Esophagus squamous epithelium (tissue), 4 donors: ENCODE measurements at regions not wholly inside any gene's neighbourhood (a gene's known extent, or its start where the extent isn't known, plus 50 kb on each side); places are given as distances from the start of the nearest gene placed in this dataset.

Experiments used
- POLR2A ChIP-seq, 4 donors: fragments of 450-650 bp; IDR thresholded peaks; one replicate each; pipeline ENCODE4 v1.6.1; 2017; ENCODE audit warnings: antibody characterized with exemption in 4 of 4, mild to moderate bottlenecking in 4 of 4, moderate library complexity in 3 of 4
- TF ChIP-seq, protein P1 (sequence below), 6 experiments: fragments of 450-650 bp in 4 of 6; fragments of 200-600 bp in 2 of 6; sonication (generic) in 2 of 6; IDR thresholded peaks; one replicate each; pipeline ENCODE4 v1.5.1; 2016 to 2019; ENCODE audit warnings: antibody characterized with exemption in 6 of 6, mild to moderate bottlenecking in 4 of 6, moderate library complexity in 4 of 6

- TF ChIP-seq POLR2A (IDR thresholded peaks at IDR 0.05) = no peak
- TF ChIP-seq, protein P1, sequence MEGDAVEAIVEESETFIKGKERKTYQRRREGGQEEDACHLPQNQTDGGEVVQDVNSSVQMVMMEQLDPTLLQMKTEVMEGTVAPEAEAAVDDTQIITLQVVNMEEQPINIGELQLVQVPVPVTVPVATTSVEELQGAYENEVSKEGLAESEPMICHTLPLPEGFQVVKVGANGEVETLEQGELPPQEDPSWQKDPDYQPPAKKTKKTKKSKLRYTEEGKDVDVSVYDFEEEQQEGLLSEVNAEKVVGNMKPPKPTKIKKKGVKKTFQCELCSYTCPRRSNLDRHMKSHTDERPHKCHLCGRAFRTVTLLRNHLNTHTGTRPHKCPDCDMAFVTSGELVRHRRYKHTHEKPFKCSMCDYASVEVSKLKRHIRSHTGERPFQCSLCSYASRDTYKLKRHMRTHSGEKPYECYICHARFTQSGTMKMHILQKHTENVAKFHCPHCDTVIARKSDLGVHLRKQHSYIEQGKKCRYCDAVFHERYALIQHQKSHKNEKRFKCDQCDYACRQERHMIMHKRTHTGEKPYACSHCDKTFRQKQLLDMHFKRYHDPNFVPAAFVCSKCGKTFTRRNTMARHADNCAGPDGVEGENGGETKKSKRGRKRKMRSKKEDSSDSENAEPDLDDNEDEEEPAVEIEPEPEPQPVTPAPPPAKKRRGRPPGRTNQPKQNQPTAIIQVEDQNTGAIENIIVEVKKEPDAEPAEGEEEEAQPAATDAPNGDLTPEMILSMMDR (IDR thresholded peaks at IDR 0.05) = no peak
Observed at GRCh38 chr2:133972786-133973185, 281.1 kb upstream of the MGAT5 start.
